DMS53 treated with DMSO at 0.1 percent for 48 hours (cell line): ENCODE measurements at regions not wholly inside any gene's neighbourhood (a gene's known extent, or its start where the extent isn't known, plus 50 kb on each side); places are given as distances from the start of the nearest gene placed in this dataset.

ENCODE experiments used
- DNase-seq: peaks from one replicate; lab custom pipeline; 2025; ENCODE audit not compliant: unreplicated experiment; lab: John Stamatoyannopoulos, UW

GRCh38 chr5:174356536-174356935 is 311.0 kb downstream of the NSG2 start:
- no peak for DNase-seq

GRCh38 chr5:174358276-174358675 is 312.8 kb downstream of the NSG2 start:
- DNase-seq: no peak

- no peak for DNase-seq
These were observed 313.6 kb downstream of the NSG2 start for GRCh38 chr5:174359071-174359470.

- no peak for DNase-seq
These were observed 317.0 kb downstream of the NSG2 start for GRCh38 chr5:174362514-174362913.

GRCh38 chr5:174363934-174364333 is 318.4 kb downstream of the NSG2 start:
- DNase-seq: no peak

GRCh38 chr5:174364676-174365075 is 319.2 kb downstream of the NSG2 start:
- DNase-seq: no peak

GRCh38 chr5:174371600-174372094 is 326.1 kb downstream of the NSG2 start:
- no peak for DNase-seq

- no peak for DNase-seq
These were observed 328.7 kb downstream of the NSG2 start for GRCh38 chr5:174374206-174374605.

- DNase-seq: no peak
These were observed 330.6 kb downstream of the NSG2 start for GRCh38 chr5:174376056-174376455.

GRCh38 chr5:174376726-174377373 is 331.3 kb downstream of the NSG2 start:
- DNase-seq: no peak

GRCh38 chr5:174378121-174378874 is 332.8 kb downstream of the NSG2 start:
- no peak for DNase-seq

GRCh38 chr5:174380311-174380710 is 334.8 kb downstream of the NSG2 start:
- DNase-seq: no peak

GRCh38 chr5:174381241-174381640 is 335.7 kb downstream of the NSG2 start:
- DNase-seq: no peak

- DNase-seq: no peak
These were observed 338.0 kb downstream of the NSG2 start for GRCh38 chr5:174383210-174384167.

GRCh38 chr5:174384509-174384947 is 339.0 kb downstream of the NSG2 start:
- DNase-seq: no peak

GRCh38 chr5:174386306-174386705 is 338.1 kb upstream of the MSX2 start:
- DNase-seq: no peak

- no peak for DNase-seq
These were observed 337.5 kb upstream of the MSX2 start for GRCh38 chr5:174386846-174387245.

- no peak for DNase-seq
These were observed 336.9 kb upstream of the MSX2 start for GRCh38 chr5:174387448-174387847.

- DNase-seq: no peak
These were observed 331.5 kb upstream of the MSX2 start for GRCh38 chr5:174392892-174393291.

- DNase-seq: no peak
These were observed 327.8 kb upstream of the MSX2 start for GRCh38 chr5:174396541-174396940.

GRCh38 chr5:174397206-174397605 is 327.2 kb upstream of the MSX2 start:
- DNase-seq: no peak
